Right kidney (tissue), 1 donor: ENCODE measurements at regions not wholly inside any gene's neighbourhood (a gene's known extent, or its start where the extent isn't known, plus 50 kb on each side); places are given as distances from the start of the nearest gene placed in this dataset.

Source experiments
- DNase-seq: peaks from one replicate; pipeline ENCODE4 v3.0.0-alpha.2; 2016

DNA sequence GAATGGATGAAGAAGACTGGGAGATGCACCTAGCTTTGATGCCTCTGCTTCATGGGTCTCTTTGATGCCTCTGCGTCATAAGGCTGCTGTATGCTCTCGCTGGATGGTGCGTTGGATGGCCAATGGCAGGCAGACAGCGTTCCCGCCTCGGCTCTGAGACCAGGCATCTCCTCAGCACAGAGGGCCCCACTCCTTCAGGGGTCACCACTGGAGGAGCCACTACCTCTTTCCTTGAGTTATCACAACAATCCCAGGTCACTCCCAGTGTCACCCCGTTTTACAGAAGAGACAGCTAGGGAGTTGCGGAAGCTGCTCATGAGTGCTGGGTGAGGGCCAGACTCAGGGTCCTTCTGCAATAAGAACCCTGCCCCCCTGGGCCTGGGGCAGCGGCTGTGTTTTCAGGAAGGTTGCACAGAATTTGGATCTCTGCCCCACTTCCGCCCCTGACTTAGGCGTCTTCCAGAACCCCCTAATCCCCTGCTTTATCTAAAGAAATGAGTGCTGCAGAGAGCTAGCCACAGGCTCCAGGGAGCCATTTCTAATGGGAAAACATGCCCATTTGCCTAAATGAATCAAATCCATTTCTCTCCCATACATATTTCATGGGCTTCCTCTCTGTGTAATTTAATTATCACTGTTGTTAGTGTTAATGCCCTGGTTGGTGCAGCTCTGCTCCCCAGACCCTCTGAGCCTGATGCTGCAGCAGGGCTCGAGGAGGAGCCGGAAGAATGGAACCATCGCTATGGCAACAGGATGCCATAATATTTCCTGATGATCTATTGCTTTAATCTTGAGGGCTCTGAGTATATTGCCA lies 131.8 kb upstream of the HS6ST1 start:
- DNase-seq: no peak

- no peak for DNase-seq
Measured at GRCh38 chr2:128451084-128452023, 132.7 kb upstream of the HS6ST1 start.

DNA sequence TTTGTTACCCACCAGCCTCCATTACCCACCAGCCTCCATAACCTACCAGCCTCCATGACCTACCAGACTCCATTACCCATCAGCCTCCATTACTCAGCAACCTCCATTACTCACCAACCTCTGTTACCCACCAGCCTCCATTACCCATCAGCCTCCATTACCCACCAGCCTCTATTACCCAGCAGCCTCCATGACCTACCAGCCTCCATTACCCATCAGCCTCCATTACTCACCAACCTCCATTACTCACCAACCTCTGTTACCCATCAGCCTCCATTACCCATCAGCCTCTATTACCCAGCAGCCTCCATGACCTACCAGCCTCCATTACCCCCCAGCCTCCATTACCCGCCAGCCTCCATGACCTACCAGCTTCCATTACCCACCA lies 133.3 kb upstream of the HS6ST1 start:
- no peak for DNase-seq

DNA sequence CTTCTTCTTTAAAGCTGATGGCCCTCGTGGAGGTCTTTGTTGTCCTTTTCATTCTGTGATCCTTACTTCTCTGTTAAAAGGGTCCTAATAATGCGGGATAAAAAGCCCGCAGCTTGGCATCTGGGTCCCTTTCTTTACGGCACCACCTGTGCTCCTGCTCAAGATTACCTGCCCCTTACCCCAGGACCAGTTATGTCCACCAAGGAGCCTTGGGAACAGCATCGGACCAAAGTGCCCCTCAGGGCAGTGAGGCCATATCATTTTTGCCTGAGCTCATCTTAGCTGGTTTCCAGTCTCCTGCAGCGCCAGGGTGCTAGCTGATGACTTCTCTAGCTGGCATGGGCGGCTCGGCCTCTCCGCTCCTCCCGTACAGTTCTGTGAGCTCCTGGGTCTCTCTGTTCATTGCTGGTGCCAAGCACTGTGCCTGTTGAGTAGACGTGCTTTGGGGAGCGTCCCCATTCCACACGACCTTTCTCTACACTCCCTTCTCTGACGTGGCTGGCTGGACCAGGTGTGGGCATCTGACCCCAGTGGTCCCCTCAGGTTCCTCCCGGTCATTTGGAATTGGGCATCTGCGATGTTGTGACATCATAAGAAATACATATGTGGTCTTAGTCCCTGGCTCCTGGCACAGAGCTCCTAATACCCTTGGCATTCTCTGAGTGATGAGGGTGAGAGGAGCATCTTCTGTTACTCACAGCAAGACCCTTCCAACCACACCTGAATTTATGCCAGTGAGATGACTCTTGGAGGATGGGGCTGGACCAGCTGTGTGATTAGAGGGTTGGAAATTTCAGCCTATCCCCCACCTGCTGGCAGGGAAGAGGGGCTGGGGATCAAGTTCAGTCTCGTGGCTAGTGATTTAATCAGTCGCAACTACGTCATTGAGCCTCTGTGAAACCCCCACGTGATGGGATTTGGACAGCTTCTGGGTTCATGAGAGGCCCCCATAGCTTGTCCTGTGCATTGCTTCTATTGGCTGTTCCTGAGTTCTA lies 134.2 kb upstream of the HS6ST1 start:
- no peak for DNase-seq

GRCh38 chr2:128454980-128455720 lies 136.5 kb upstream of the HS6ST1 start:
- DNase-seq: no peak

DNA sequence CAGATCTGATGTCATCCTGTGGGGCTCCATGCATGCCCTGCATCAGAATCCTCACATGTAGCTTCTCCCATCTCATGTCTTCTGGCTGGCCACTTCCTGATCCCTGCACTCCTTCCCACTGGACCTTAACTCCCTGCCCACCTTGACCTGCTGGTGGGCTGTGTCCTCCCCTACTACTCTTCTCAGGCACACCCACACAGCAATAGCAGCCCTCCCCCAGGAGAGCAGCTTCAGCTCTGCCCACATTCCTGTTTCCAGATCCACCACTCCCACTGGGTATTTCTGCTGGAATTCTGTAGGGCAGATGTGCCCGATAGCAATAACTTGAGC lies 137.0 kb upstream of the HS6ST1 start:
- DNase-seq: no peak

GRCh38 chr2:128456281-128456680 lies 137.6 kb upstream of the HS6ST1 start:
- no peak for DNase-seq

GRCh38 chr2:128457006-128457604 lies 138.4 kb upstream of the HS6ST1 start:
- DNase-seq: no peak

DNA sequence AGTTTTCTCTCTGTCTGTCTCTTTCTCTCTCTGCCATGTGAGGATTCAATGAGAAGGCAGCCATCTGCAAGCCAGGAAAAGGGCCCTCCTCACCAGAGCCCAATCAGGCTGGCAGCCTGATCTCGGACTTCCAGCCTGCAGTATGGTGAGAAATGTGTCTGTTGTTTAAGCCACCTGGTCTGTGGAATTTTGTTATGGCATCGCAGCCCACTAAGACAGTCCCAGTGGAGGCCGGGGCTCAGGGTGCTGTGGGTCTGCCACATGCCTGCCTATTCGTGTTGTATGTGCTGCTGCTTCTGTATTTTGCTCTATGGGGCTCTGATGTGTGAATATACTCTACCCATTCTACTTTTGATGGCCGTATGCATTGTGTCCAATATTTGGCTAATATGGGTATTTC lies 139.0 kb upstream of the HS6ST1 start:
- no peak for DNase-seq

DNA sequence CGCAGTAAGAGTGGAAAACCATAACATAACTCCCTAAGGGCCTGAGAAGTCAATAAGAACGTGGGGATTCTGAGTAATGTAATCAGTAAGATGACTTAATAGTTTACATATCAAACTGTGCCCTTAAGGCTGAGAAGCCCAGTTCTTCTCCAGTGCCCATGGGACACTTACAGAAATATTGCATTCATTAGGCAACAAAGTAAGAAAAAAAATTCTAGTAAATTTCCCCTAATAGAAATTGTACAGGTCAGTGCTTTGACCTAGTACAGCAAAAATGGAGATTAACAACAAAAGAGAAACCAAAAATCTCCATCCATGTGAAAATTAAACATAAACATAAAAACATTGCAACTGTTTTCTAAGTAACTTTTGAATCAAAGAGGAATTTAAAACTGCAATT lies 139.8 kb upstream of the HS6ST1 start:
- no peak for DNase-seq

DNA sequence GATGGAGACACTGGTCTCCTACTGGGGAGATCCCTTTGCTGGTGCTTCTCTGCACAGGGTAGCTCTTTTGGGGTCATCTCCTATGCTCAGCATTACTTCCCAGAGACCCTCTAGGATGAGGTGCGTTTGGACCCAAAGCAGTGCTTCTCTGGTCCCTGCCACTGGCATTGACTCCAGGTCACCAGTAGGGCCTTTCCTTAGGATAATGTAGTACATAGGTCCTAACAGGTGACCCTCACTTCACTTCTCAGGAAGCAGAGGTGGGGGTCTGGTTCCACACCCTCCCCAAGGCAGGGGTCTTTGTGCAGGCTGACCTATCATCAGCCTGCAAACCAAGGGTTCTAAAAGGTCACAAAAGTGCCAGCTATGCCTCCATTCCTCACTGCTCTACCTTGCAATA lies 145.8 kb upstream of the HS6ST1 start:
- DNase-seq: no peak

DNA sequence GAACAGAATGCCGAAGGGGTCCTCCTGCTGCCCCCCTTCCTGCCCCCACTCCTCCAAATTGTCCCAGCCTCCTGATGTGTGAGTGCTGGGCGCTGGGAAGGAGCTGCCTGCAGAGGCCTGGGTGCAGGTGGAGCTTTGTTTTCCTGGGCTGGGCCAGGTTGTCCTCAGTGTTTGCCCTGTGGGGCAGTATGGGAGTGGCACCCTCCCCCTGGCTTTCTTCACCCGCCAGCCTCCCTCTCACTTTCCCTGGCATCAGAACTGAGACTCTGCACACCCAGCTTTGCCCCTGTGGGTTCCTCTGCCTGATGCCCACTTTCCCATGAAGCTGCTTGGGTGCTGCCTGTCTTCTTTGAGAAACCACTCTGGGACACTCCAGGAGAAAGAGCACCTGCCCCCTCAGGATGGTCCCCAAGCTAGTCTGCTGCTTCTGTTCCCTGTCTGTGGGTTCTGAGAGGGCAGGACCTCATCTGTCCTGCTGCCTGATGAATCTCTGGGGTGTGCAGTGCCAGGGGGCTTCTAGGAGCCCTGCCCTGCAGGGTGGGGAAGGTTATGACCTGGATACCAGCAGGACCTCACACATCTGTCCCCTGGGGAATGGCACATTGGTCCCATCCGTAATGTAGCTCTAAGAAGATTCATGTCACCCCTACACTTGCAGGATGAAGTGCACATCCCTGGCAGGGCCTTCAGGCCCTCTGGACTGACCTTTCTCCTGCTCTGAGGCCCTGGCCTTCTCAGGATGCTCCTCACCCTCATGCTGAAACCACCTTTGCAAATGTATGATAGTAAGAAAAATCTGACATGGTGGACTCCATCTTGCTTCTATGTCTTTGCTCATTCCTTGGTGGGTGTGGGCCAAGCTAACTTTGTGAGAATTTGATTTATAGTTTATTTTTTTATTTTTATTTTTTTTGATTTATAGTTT lies 146.8 kb upstream of the HS6ST1 start:
- no peak for DNase-seq

GRCh38 chr2:128466376-128466775 lies 147.7 kb upstream of the HS6ST1 start:
- DNase-seq: no peak

DNA sequence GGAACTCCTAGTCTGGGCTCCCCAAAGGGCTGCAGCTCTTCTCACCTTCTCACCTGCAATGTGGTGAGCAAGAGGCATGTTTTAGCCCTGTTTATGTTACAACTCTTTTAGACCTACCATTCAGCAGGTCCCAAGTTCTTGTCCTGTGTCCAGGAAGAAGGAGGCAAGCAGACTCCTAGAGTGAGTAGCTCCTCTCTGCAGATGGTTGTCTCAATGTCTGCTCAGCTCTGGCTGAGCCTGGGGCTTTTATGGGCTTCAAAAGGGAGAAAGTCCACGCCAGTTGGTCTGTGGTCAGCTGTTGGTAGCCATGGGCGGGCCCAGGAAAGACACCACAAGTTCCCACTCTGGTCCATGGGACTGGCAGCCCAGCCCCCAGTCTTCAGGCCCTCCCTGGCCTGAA lies 148.1 kb upstream of the HS6ST1 start:
- DNase-seq: no peak

- DNase-seq: no peak
Measured at GRCh38 chr2:128467321-128467969, 148.8 kb upstream of the HS6ST1 start.

- no peak for DNase-seq
Measured at GRCh38 chr2:128468186-128468920, 149.7 kb upstream of the HS6ST1 start.

DNA sequence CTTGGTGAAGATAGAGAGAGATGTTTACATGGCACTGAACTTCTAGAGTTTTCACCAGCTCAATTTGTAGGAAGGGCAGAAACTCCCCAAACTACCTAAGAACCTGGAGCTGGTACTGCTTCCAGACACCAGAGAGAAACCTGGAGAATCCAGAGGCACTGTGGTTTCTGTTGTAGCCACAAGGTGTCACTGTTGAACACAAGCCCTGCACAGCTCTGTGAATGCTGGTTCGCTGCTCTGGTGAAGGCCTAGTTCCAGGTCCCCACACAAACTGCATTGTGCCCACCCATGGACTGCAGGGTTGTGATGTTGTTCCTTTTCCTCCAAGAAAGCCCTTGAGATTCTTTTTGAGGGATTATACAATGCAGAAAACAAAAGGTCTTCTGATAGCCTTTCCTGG lies 150.5 kb upstream of the HS6ST1 start:
- DNase-seq: no peak

DNA sequence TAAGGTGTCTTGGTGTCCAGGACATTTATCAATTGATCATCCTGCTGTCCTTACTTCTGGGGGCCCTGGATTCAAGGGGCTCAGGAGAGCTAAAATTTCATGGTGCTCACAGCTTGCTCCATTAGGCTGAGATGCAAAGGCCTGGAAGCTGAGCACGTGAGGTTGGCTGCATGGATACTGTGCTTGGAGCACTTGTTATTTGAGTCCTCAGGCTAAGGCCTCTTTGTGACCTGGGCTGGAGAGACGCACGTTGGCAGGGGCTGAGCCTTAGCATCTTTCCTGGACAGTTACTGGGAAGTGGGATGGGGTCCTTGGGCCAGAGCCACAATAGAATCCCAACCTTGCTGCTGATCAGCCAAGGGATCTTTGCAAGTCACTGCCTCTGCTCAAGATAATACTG lies 151.2 kb upstream of the HS6ST1 start:
- no peak for DNase-seq

GRCh38 chr2:128472789-128473174 lies 154.1 kb upstream of the HS6ST1 start:
- no peak for DNase-seq
